Cerebellar cortex (tissue), 1 donor: ENCODE measurements at regions not wholly inside any gene's neighbourhood (a gene's known extent, or its start where the extent isn't known, plus 50 kb on each side); places are given as distances from the start of the nearest gene placed in this dataset.
"Not testable (repeated sequence)": the region's sequence is repeated elsewhere in the genome, so short reads cannot be mapped to it uniquely, and the experiment has no call there.

Experiments used
- DNase-seq: peaks from one replicate; pipeline ENCODE4 v3.0.0-alpha.2; 2015; ENCODE audit warnings: low spot score

GRCh38 chr10:4635883-4636282, 190.1 kb upstream of the AKR1E2 start:
- no peak for DNase-seq

- no peak for DNase-seq
Measured at GRCh38 chr10:4635388-4635787, 190.6 kb upstream of the AKR1E2 start.

GRCh38 chr10:4633776-4634175, 192.2 kb upstream of the AKR1E2 start:
- DNase-seq: no peak

- DNase-seq: no peak
Measured at GRCh38 chr10:4633186-4633585, 192.8 kb upstream of the AKR1E2 start.

GRCh38 chr10:4632757-4633156, 193.2 kb upstream of the AKR1E2 start:
- DNase-seq: no peak

- DNase-seq: no peak
Measured at GRCh38 chr10:4626919-4627318, 199.1 kb upstream of the AKR1E2 start.

- DNase-seq: no peak
Measured at GRCh38 chr10:4623757-4624420, 202.1 kb upstream of the AKR1E2 start.

- no peak for DNase-seq
Measured at GRCh38 chr10:4623200-4623599, 202.8 kb upstream of the AKR1E2 start.

GRCh38 chr10:4622384-4622783, 203.6 kb upstream of the AKR1E2 start:
- DNase-seq: no peak

GRCh38 chr10:4617589-4617988, 208.4 kb upstream of the AKR1E2 start:
- no peak for DNase-seq

- no peak for DNase-seq
Measured at GRCh38 chr10:4615042-4615441, 211.0 kb upstream of the AKR1E2 start.

GRCh38 chr10:4609251-4609650, 216.8 kb upstream of the AKR1E2 start:
- no peak for DNase-seq

GRCh38 chr10:4607681-4608080, 218.3 kb upstream of the AKR1E2 start:
- no peak for DNase-seq

- no peak for DNase-seq
Measured at GRCh38 chr10:4606856-4607636, 219.0 kb upstream of the AKR1E2 start.

GRCh38 chr10:4602764-4603491, 223.1 kb upstream of the AKR1E2 start:
- DNase-seq: no peak

- DNase-seq: no peak
Measured at GRCh38 chr10:4599471-4599870, 226.5 kb upstream of the AKR1E2 start.

- not testable (repeated sequence) for DNase-seq
Measured at GRCh38 chr10:4597898-4598297, 228.1 kb upstream of the AKR1E2 start.

GRCh38 chr10:4596951-4597350, 229.1 kb upstream of the AKR1E2 start:
- DNase-seq: no peak

- DNase-seq: no peak
Measured at GRCh38 chr10:4595719-4596319, 230.2 kb upstream of the AKR1E2 start.

GRCh38 chr10:4590807-4591206, 235.2 kb upstream of the AKR1E2 start:
- DNase-seq: no peak

- no peak for DNase-seq
Measured at GRCh38 chr10:4588824-4589223, 237.2 kb upstream of the AKR1E2 start.

GRCh38 chr10:4587466-4587865, 238.5 kb upstream of the AKR1E2 start:
- DNase-seq: no peak

GRCh38 chr10:4586776-4587175, 239.2 kb upstream of the AKR1E2 start:
- peak; percentile 5 for DNase-seq
